Stimulated activated CD4-positive, alpha-beta T cell treated with anti-CD3 and anti-CD28 coated beads, Interleukin-1b, Interleukin-23, amount 100 ng/mL, for 24 hours (primary cell): ENCODE measurements at regions not wholly inside any gene's neighbourhood (a gene's known extent, or its start where the extent isn't known, plus 50 kb on each side); places are given as distances from the start of the nearest gene placed in this dataset.

Experiments used
- DNase-seq, 4 experiments: peaks; one replicate each; pipeline ENCODE4 v3.0.0-alpha.2; 2020; ENCODE audit warnings: low read depth in 4 of 4, low spot score in 1 of 4

DNA sequence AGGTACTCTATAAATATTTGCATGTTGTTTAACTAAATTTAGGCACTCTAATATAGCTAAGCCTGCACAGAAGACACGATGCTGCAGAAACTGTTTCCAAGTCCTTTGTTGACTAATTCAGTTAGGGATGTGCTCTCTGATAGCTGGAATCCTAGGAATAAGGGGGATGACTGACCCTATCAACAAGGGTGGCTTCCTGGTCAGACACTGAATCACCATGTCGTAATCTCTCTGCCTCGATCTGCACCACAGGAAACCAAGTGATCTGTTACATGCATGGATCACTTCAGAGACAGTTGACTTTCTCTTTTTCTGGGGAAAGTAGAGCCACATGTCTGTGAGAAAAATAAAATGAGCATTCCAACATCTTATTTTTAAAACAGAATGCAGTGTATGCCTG lies 169.1 kb downstream of the GUCY2F start:
- DNase-seq, result no peak

GRCh38 chrX:109310031-109310430 lies 171.9 kb downstream of the GUCY2F start:
- no peak for DNase-seq

GRCh38 chrX:109301177-109301576 lies 180.7 kb downstream of the GUCY2F start:
- no peak for DNase-seq

- DNase-seq, result no peak
These were observed 181.5 kb downstream of the GUCY2F start for GRCh38 chrX:109300415-109300814.

DNA sequence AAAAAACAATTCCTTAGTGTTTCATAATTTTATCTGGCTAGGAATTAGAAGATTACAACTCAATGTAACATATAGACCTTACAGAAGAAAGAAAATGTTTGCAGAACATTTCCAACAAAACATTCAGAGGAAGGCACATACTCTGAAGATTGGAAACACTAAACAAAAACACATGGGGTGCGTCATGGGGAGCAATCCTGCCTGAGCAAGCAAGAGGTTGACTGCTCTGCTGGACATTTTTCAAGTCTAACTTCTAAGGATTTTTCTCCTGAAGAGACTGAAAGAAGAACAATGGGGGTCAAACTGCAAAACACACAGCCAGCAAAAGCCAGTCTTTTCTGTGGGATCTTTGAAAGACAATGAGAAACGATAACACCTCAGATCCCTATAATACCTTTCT lies 182.8 kb downstream of the GUCY2F start:
- DNase-seq, result no peak

GRCh38 chrX:109294097-109294814 lies 187.6 kb downstream of the GUCY2F start:
- DNase-seq, result no peak

DNA sequence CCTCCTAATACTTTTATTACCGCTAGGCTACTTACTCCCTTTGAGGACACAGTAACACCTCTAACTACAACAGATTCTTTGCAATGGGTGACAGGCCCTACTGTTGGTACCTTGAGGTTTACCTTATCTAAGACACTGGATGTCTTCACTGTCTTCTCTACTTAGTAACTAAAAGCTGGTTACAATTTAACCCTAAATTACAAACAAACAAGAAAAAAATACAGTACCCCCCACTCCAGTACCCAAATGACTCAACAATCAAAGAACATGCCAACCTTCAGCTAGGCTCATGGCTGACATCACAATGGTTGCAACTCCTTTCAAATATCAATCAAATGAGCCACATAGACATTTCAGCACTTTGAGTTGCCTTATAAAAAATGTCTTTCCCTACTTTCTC lies 198.0 kb downstream of the GUCY2F start:
- no peak for DNase-seq

GRCh38 chrX:109281483-109282275 lies 200.2 kb downstream of the GUCY2F start:
- DNase-seq, result no peak

DNA sequence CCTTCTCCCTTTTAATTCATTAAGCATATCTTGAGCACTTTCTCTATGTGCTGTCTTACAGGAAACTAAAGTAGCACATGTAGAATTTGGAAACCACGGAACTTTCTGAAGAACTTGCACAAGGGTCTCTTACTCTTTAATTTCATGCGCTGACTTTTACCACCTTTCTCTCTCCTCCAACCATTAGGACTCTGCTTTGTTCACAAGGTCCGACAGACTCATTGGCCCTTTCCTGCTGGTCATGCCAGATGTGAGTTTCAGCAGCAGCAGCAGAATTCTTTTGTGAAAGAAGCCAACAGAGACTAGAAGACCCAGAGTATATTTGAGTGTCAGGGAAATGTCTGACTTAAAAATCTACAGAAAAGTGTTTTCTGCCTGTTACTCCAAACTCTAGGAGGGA lies 207.1 kb downstream of the GUCY2F start:
- DNase-seq, result no peak

DNA sequence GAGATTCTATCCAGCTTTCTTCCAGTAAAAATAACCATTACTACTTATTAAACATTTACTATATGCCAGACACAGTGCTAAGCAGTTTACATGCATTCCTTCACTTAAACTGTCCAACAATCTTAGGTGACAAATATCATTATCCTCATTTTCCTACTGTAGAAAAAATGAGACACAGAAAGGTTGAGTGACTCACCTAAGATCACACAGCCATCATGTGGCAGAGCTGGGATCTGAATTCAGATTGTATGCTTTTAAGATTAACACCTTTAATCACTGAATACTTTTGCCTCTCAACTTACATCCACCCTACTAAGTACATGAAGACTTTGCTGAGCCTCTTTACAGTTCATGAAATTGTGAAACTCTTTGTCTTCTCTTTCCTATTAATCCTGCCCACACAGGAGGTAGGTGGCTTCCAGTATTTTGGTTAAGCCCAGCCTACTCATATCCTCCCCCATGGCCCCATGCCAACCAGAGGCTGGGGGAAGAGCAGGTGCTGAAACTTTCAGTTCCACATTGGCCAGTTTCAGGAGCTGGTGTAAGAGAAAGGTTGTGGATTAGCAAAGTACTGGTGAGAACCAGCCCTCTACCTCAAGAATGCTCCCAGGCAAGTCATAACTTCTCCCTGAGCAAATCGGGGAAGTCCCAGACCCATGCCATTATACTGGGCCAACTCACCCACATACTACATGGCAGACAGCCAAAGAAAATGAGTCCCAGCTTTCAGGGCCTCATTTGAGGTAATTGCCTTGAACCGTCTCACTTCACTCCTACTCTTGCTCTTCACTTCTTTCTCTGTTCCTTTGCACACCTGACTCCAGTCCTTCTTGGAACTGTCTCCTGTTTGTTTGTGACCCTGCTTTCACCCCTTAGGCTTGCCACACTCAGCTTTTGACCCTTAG lies 211.1 kb downstream of the GUCY2F start:
- DNase-seq, result peak in 1 of 4 experiments; percentile 7

DNA sequence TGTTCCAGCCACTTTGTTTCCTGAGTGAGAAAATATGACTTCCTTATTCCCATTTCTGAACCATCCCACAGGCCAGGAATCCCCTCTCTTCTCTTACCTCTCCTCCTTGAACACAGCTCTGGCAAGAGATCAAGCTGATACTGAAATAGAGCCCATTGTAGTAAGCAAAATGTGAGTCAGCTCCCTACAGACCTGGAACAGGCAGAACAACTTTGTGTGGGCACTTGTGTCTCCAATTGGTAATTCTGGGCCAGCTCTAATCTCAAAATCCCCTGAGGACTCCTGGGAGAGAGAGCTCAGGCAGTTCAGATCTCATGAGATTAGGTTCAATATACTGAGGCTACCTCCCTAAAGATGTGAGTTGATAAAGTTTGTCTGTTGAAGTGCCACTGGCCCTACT lies 213.5 kb downstream of the GUCY2F start:
- DNase-seq, result no peak

GRCh38 chrX:109266034-109266433 lies 215.9 kb downstream of the GUCY2F start:
- DNase-seq, result no peak

DNA sequence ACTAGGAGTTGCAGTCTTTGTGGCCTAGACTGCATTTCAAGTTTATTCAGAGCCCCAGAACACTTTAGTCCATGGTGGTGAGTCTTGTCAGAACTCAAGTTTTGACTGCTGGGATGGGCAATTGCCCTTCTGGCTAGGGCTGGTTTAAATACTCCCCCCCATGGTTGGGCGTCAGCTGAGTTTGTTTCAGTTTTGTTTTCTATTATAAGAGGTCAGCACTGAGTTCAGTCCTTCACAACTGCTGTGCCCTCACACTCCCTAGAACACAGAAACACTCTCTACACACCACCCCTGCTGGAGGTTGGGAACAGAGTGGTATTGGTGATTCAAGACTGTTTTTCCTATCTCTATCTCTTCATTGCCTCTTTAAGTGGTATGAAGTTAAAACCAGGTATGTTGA lies 217.0 kb downstream of the GUCY2F start:
- no peak for DNase-seq

GRCh38 chrX:109261279-109261678 lies 220.6 kb downstream of the GUCY2F start:
- DNase-seq, result no peak

- no peak for DNase-seq
These were observed 229.1 kb downstream of the GUCY2F start for GRCh38 chrX:109252789-109253188.

- no peak for DNase-seq
These were observed 263.1 kb downstream of the GUCY2F start for GRCh38 chrX:109218761-109219160.

GRCh38 chrX:109199726-109200125 lies 282.2 kb downstream of the GUCY2F start:
- no peak for DNase-seq

- no peak for DNase-seq
These were observed 291.3 kb downstream of the GUCY2F start for GRCh38 chrX:109190542-109190941.

DNA sequence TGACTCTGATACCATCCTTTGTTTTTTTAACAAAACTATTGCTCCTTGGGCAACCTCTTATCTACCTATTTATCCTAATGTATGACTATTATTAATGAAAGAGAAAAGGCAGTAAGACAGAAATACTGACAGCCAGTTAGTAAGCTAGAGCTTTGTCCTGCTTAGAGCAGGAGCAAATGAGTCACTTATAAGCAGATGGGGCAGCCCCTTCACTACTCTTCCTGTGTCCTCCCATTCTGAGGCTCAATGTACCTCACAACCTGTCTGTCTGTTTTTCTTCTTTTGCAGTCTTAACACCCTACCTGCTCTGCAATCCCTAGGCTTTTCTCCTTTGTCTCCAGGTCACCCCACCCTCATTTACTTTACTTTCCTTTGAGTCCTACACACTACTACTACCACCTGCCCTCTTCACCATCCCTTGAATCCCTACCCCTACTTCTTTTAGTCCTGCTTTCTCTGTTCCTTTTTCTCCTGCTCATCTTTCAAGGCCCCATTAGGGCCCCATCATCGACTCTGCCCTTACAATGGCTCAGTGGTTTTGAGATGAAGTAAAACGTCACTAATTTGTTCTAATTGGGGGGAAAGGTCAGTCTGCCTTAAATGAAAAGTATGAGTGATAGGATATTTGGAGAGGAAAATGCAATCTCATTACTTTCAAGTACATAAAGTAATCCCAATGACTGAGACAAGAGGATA lies 294.3 kb downstream of the GUCY2F start:
- no peak for DNase-seq

- DNase-seq, result no peak
These were observed 294.9 kb downstream of the GUCY2F start for GRCh38 chrX:109186939-109187338.

GRCh38 chrX:109184506-109185139 lies 297.3 kb downstream of the GUCY2F start:
- DNase-seq, result no peak
